Tibial nerve (tissue), 3 donors: ENCODE measurements at regions not wholly inside any gene's neighbourhood (a gene's known extent, or its start where the extent isn't known, plus 50 kb on each side); places are given as distances from the start of the nearest gene placed in this dataset.

Experiments
- POLR2A ChIP-seq, 2 donors: fragments of 450-650 bp; IDR thresholded peaks; one replicate each; pipeline ENCODE4 v1.6.1; 2017; ENCODE audit warnings: antibody characterized with exemption in 2 of 2, mild to moderate bottlenecking in 2 of 2, moderate library complexity in 2 of 2
- TF ChIP-seq, protein P1 (sequence below), 5 experiments: fragments of 200-600 bp in 3 of 5; fragments of 450-650 bp in 2 of 5; sonication (generic) in 3 of 5; IDR thresholded peaks; one replicate each; pipeline ENCODE4 v1.5.1; 2016 to 2019; ENCODE audit warnings: antibody characterized with exemption in 5 of 5, mild to moderate bottlenecking in 3 of 5, moderate library complexity in 2 of 5

DNA sequence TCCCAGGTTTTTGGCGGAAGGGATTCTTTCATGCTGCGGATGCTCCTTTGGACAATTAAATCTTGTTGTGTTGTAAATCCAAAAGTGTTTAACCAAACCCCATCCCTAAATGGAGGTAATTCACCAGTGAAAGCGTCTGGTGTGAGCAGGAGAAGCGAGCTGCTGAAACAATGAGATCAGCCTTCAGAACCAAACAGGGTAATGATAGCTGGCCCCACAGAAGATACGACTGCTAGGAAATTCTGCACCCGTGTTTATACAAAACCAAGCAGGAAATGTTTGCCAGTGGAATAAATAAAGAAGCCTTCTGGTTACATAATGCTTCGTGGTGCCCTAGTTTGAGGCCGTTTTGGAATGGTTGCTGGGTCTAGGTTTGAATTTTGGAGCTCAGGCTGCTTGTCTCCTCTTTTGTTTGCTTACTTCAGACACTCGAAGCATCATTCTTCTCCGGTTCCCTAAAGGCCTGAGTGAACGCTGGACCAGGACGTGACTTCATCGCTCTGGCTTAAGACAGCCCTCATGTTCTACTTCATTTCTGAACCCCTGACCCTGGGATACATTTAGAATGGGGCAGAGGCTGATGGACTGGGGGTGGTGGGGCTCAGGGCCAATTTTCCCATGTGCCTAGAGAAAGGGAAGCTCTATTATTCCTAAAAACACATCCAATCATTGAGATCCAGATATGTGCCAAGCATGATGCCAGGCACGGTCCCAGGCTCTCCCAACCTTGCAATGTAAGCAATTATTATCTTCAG lies 61.6 kb upstream of the JAG1 start:
- TF ChIP-seq, protein P1, sequence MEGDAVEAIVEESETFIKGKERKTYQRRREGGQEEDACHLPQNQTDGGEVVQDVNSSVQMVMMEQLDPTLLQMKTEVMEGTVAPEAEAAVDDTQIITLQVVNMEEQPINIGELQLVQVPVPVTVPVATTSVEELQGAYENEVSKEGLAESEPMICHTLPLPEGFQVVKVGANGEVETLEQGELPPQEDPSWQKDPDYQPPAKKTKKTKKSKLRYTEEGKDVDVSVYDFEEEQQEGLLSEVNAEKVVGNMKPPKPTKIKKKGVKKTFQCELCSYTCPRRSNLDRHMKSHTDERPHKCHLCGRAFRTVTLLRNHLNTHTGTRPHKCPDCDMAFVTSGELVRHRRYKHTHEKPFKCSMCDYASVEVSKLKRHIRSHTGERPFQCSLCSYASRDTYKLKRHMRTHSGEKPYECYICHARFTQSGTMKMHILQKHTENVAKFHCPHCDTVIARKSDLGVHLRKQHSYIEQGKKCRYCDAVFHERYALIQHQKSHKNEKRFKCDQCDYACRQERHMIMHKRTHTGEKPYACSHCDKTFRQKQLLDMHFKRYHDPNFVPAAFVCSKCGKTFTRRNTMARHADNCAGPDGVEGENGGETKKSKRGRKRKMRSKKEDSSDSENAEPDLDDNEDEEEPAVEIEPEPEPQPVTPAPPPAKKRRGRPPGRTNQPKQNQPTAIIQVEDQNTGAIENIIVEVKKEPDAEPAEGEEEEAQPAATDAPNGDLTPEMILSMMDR (IDR thresholded peaks at IDR 0.05) = no peak
- no peak for TF ChIP-seq POLR2A (IDR thresholded peaks at IDR 0.05)
